H4 (cell line): ENCODE measurements at regions not wholly inside any gene's neighbourhood (a gene's known extent, or its start where the extent isn't known, plus 50 kb on each side); places are given as distances from the start of the nearest gene placed in this dataset.
"Not testable (repeated sequence)": the region's sequence is repeated elsewhere in the genome, so short reads cannot be mapped to it uniquely, and the experiment has no call there.

Source experiments
- DNase-seq: peaks from one replicate; pipeline ENCODE4 v3.0.0-alpha.2; 2015; ENCODE audit warnings: low spot score

GRCh38 chr14:56044196-56044595 lies 74.0 kb upstream of the PELI2 start:
- no peak for DNase-seq

GRCh38 chr14:56046546-56046945 lies 71.7 kb upstream of the PELI2 start:
- DNase-seq: no peak

- no peak for DNase-seq
These were observed 71.2 kb upstream of the PELI2 start for GRCh38 chr14:56046996-56047395.

GRCh38 chr14:56049536-56049935 lies 68.7 kb upstream of the PELI2 start:
- DNase-seq: no peak

- DNase-seq: no peak
These were observed 62.7 kb upstream of the PELI2 start for GRCh38 chr14:56055511-56055910.

GRCh38 chr14:56056031-56056430 lies 62.2 kb upstream of the PELI2 start:
- no peak for DNase-seq

- no peak for DNase-seq
These were observed 61.0 kb upstream of the PELI2 start for GRCh38 chr14:56057071-56057741.

- DNase-seq: no peak
These were observed 60.4 kb upstream of the PELI2 start for GRCh38 chr14:56057767-56058166.

GRCh38 chr14:56059054-56059453 lies 59.2 kb upstream of the PELI2 start:
- no peak for DNase-seq

- no peak for DNase-seq
These were observed 57.2 kb upstream of the PELI2 start for GRCh38 chr14:56061051-56061450.

- no peak for DNase-seq
These were observed 55.1 kb upstream of the PELI2 start for GRCh38 chr14:56063131-56063530.

GRCh38 chr14:56064513-56064912 lies 53.7 kb upstream of the PELI2 start:
- DNase-seq: no peak

GRCh38 chr14:56065199-56065598 lies 53.0 kb upstream of the PELI2 start:
- not testable (repeated sequence) for DNase-seq

GRCh38 chr14:56065621-56066290 lies 52.5 kb upstream of the PELI2 start:
- no peak for DNase-seq
